Stimulated activated CD4-positive, alpha-beta T cell treated with anti-CD3 and anti-CD28 coated beads, TNF-alpha, amount 100 ng/mL, for 24 hours (primary cell): ENCODE measurements at regions not wholly inside any gene's neighbourhood (a gene's known extent, or its start where the extent isn't known, plus 50 kb on each side); places are given as distances from the start of the nearest gene placed in this dataset.

Experiments used
- DNase-seq, 3 experiments: peaks; one replicate each; pipeline ENCODE4 v3.0.0-alpha.2; 2020; ENCODE audit warnings: low read depth in 3 of 3

- no peak for DNase-seq
Observed at GRCh38 chr20:24060851-24061590, 72.4 kb upstream of the GGTLC1 start.

- DNase-seq: no peak
Observed at GRCh38 chr20:24059174-24059573, 70.6 kb upstream of the GGTLC1 start.

- no peak for DNase-seq
Observed at GRCh38 chr20:24056491-24056890, 67.9 kb upstream of the GGTLC1 start.

- no peak for DNase-seq
Observed at GRCh38 chr20:24052599-24053275, 64.2 kb upstream of the GGTLC1 start.

- no peak for DNase-seq
Observed at GRCh38 chr20:24051160-24051559, 62.6 kb upstream of the GGTLC1 start.

- no peak for DNase-seq
Observed at GRCh38 chr20:24050119-24050518, 61.5 kb upstream of the GGTLC1 start.

- no peak for DNase-seq
Observed at GRCh38 chr20:24049081-24049480, 60.5 kb upstream of the GGTLC1 start.

- DNase-seq: no peak
Observed at GRCh38 chr20:24048024-24048611, 59.5 kb upstream of the GGTLC1 start.

GRCh38 chr20:24046888-24047287 is 58.3 kb upstream of the GGTLC1 start:
- no peak for DNase-seq

- DNase-seq: no peak
Observed at GRCh38 chr20:24045621-24046318, 57.2 kb upstream of the GGTLC1 start.

- DNase-seq: no peak
Observed at GRCh38 chr20:24043294-24043693, 54.7 kb upstream of the GGTLC1 start.

GRCh38 chr20:24042646-24043045 is 54.1 kb upstream of the GGTLC1 start:
- DNase-seq: no peak

GRCh38 chr20:24040896-24041459 is 52.4 kb upstream of the GGTLC1 start:
- DNase-seq: no peak

GRCh38 chr20:24039196-24039595 is 50.6 kb upstream of the GGTLC1 start:
- DNase-seq: no peak
